H1 (cell line): ENCODE measurements at regions not wholly inside any gene's neighbourhood (a gene's known extent, or its start where the extent isn't known, plus 50 kb on each side); places are given as distances from the start of the nearest gene placed in this dataset.

ENCODE experiments used
- CTCF ChIA-PET: fragments of 300-600 bp; sonication (Branson Sonifier 250); formaldehyde crosslinking; loops from one replicate; lab custom pipeline; 2021; ENCODE audit not compliant: partially characterized antibody; lab: Charles Lee
- POLR2A ChIA-PET: fragments of 300-600 bp; sonication (Branson Sonifier 250); formaldehyde crosslinking; loops from one replicate; lab custom pipeline; 2021; ENCODE audit warnings: inconsistent platforms; ENCODE audit not compliant: partially characterized antibody; lab: Charles Lee
- DNase-seq, 2 experiments: peaks; one replicate each; pipeline versions ENCODE4 v3.0.0 to v3.0.0-alpha.2; 2010 to 2022; ENCODE audit warnings: low spot score in 2 of 2, low read depth in 1 of 2, mixed read lengths in 1 of 2
- FAIRE-seq: peaks from 2 replicates; lab custom pipeline; 2011; peaks lifted over from hg19 to GRCh38; lab: Jason Lieb, UNC
- H2AFZ ChIP-seq: 2 replicates; pipeline ENCODE4 v1.8.1; 2012; ENCODE audit warnings: low read length, inconsistent platforms
- H2AK5ac ChIP-seq: 2 replicates; pipeline ENCODE4 v1.6.1; 2013; ENCODE audit warnings: low read depth, low read length
- H2BK120ac ChIP-seq: replicated peaks from 2 replicates; pipeline ENCODE3; 2013; ENCODE audit warnings: low read depth, low read length, inconsistent platforms
- H2BK12ac ChIP-seq: 2 replicates; pipeline ENCODE4 v1.6.1; 2013; ENCODE audit warnings: low read depth, low read length
- H2BK15ac ChIP-seq: 2 replicates; pipeline ENCODE4 v1.6.1; 2013; ENCODE audit warnings: low read length
- H2BK20ac ChIP-seq: 2 replicates; pipeline ENCODE4 v1.6.1; 2013; ENCODE audit warnings: low read length
- H2BK5ac ChIP-seq: 2 replicates; pipeline ENCODE4 v1.6.1; 2013; ENCODE audit warnings: low read depth, low read length
- H3K14ac ChIP-seq: 2 replicates; pipeline ENCODE4 v1.6.1; 2013; ENCODE audit warnings: inconsistent platforms; ENCODE audit not compliant: insufficient read length
- H3K18ac ChIP-seq: 2 replicates; pipeline ENCODE4 v1.6.1; 2013; ENCODE audit warnings: low read length; ENCODE audit errors: extremely low read depth
- H3K23ac ChIP-seq: 2 replicates; pipeline ENCODE4 v1.6.1; 2013; ENCODE audit warnings: inconsistent platforms; ENCODE audit not compliant: insufficient read length
- H3K23me2 ChIP-seq: 2 replicates; pipeline ENCODE4 v1.6.1; 2013; ENCODE audit warnings: low read depth, low read length
- H3K27ac ChIP-seq: 2 replicates; pipeline ENCODE4 v1.6.1; 2011; ENCODE audit warnings: low read depth, low read length, inconsistent platforms
- H3K27me3 ChIP-seq, 4 experiments: replicated peaks in 1 of 4; 1 replicate in 1 of 4; 2 replicates in 3 of 4; pipeline versions ENCODE4 v1.6.1 to v1.8.1; 2011 to 2013; ENCODE audit warnings: low read length in 3 of 4, mild to moderate bottlenecking in 3 of 4, inconsistent platforms in 2 of 4, mixed read lengths in 2 of 4, moderate library complexity in 1 of 4; ENCODE audit not compliant: control insufficient read depth in 3 of 4, insufficient read depth in 3 of 4; ENCODE audit errors: extremely low read depth in 1 of 4
- H3K36me3 ChIP-seq, 4 experiments: 2 replicates each; pipeline versions ENCODE4 v1.6.1 to v1.8.1; 2011 to 2013; ENCODE audit warnings: mild to moderate bottlenecking in 4 of 4, low read length in 3 of 4, moderate library complexity in 2 of 4, control low read depth in 1 of 4, inconsistent platforms in 1 of 4; ENCODE audit not compliant: insufficient read depth in 4 of 4, control insufficient read depth in 2 of 4
- H3K4ac ChIP-seq: replicated peaks from 2 replicates; pipeline ENCODE3; 2013; ENCODE audit warnings: low read length, low read depth, mixed read lengths, inconsistent platforms; ENCODE audit not compliant: insufficient read length
- H3K4me1 ChIP-seq, 4 experiments: replicated peaks in 1 of 4; 1 replicate in 1 of 4; 2 replicates in 3 of 4; pipeline versions ENCODE4 v1.6.1 to v1.8.1; 2011 to 2013; ENCODE audit warnings: low read length in 3 of 4, inconsistent platforms in 2 of 4, mixed read lengths in 1 of 4; ENCODE audit not compliant: insufficient read depth in 4 of 4, control insufficient read depth in 3 of 4
- H3K4me2 ChIP-seq, 2 experiments: 2 replicates each; pipeline versions ENCODE4 v1.6.1 to v1.8.1; 2011 to 2013; ENCODE audit warnings: low read depth in 2 of 2, low read length in 2 of 2, control low read depth in 1 of 2, inconsistent platforms in 1 of 2, mild to moderate bottlenecking in 1 of 2; ENCODE audit not compliant: insufficient read depth in 1 of 2
- H3K4me3 ChIP-seq, 4 experiments: fragments of 200-600, 300-600 bp in 1 of 4; sonication (generic), shearing (Covaris generic), sonication (Bioruptor Twin) in 1 of 4; 2 replicates each; pipeline versions ENCODE4 v1.5.1 to v1.8.1; 2011 to 2016; ENCODE audit warnings: low read length in 4 of 4, low read depth in 3 of 4, control low read depth in 2 of 4, inconsistent platforms in 2 of 4, mild to moderate bottlenecking in 2 of 4, mixed read lengths in 1 of 4, moderate library complexity in 1 of 4; ENCODE audit not compliant: insufficient read depth in 2 of 4; ENCODE audit errors: extremely low read depth in 1 of 4
- H3K56ac ChIP-seq: replicated peaks from 2 replicates; pipeline ENCODE3; 2013; ENCODE audit warnings: low read depth, mild to moderate bottlenecking, mixed read lengths, low read length, inconsistent platforms; ENCODE audit not compliant: insufficient read length
- H3K79me1 ChIP-seq: 2 replicates; pipeline ENCODE4 v1.6.1; 2013; ENCODE audit warnings: low read depth, low read length, control low read depth
- H3K79me2 ChIP-seq, 2 experiments: 2 replicates each; pipeline versions ENCODE4 v1.6.1 to v1.8.1; 2012 to 2013; ENCODE audit warnings: low read length in 2 of 2, mild to moderate bottlenecking in 2 of 2, inconsistent platforms in 1 of 2; ENCODE audit not compliant: insufficient read depth in 2 of 2, control insufficient read depth in 1 of 2
- H3K9ac ChIP-seq, 4 experiments: replicated peaks in 1 of 4; 1 replicate in 1 of 4; 2 replicates in 3 of 4; pipeline versions ENCODE4 v1.6.1 to v1.8.1; 2011 to 2013; ENCODE audit warnings: low read depth in 3 of 4, low read length in 3 of 4, control low read depth in 2 of 4, mild to moderate bottlenecking in 2 of 4, moderate library complexity in 2 of 4, inconsistent platforms in 1 of 4; ENCODE audit errors: extremely low read depth in 1 of 4
- H3K9me3 ChIP-seq, 2 experiments: 2 replicates each; pipeline versions ENCODE4 v1.6.1 to v1.8.1; 2012 to 2013; ENCODE audit warnings: mild to moderate bottlenecking in 2 of 2, moderate library complexity in 2 of 2, control low read depth in 1 of 2, inconsistent platforms in 1 of 2, low read depth in 1 of 2, low read length in 1 of 2, mixed read lengths in 1 of 2; ENCODE audit not compliant: insufficient read depth in 2 of 2
- H4K20me1 ChIP-seq, 2 experiments: replicated peaks in 1 of 2; 2 replicates each; pipeline versions ENCODE3 to v1.8.1; 2011 to 2013; ENCODE audit warnings: inconsistent platforms in 2 of 2, low read length in 2 of 2, mild to moderate bottlenecking in 1 of 2; ENCODE audit not compliant: insufficient read depth in 2 of 2, control insufficient read depth in 1 of 2
- H4K5ac ChIP-seq: 2 replicates; pipeline ENCODE4 v1.6.1; 2013; ENCODE audit warnings: low read length, low read depth, mixed read lengths, inconsistent platforms; ENCODE audit not compliant: insufficient read length
- H4K8ac ChIP-seq: 2 replicates; pipeline ENCODE4 v1.8.0; 2013; ENCODE audit warnings: mild to moderate bottlenecking, moderate library complexity, low read length, inconsistent platforms; ENCODE audit not compliant: insufficient read depth; ENCODE audit errors: extremely low read depth
- H4K91ac ChIP-seq: replicated peaks from 2 replicates; pipeline ENCODE3; 2013; ENCODE audit warnings: low read length, mixed read lengths, inconsistent platforms; ENCODE audit not compliant: insufficient read length
- BACH1 ChIP-seq: IDR thresholded peaks from 2 replicates; pipeline ENCODE4 v1.6.1; 2012; ENCODE audit warnings: low read length, improper control_type of control experiment
- BCL11A ChIP-seq, 2 experiments: IDR thresholded peaks; one replicate each; pipeline ENCODE4 v1.6.1; 2011; ENCODE audit warnings: low read depth in 2 of 2, low read length in 2 of 2, mild to moderate bottlenecking in 2 of 2
- CHD2 ChIP-seq: IDR thresholded peaks from 2 replicates; pipeline ENCODE4 v1.6.1; 2012; ENCODE audit warnings: low read length, improper control_type of control experiment
- EP300 ChIP-seq, 2 experiments: IDR thresholded peaks; 1 replicate in 1 of 2; 2 replicates in 1 of 2; pipeline ENCODE4 v1.6.1; 2011 to 2012; ENCODE audit warnings: low read depth in 2 of 2, low read length in 2 of 2, mild to moderate bottlenecking in 2 of 2, borderline replicate concordance in 1 of 2, inconsistent platforms in 1 of 2, moderate library complexity in 1 of 2
- HDAC6 ChIP-seq: IDR thresholded peaks from one replicate; pipeline ENCODE4 v1.7.1; 2012; ENCODE audit warnings: low read depth, mild to moderate bottlenecking, inconsistent platforms, low read length, moderate library complexity
- JUN ChIP-seq: IDR thresholded peaks from 2 replicates; pipeline ENCODE4 v1.6.1; 2011; ENCODE audit warnings: low read depth, mild to moderate bottlenecking, improper control_type of control experiment, low read length
- KDM4A ChIP-seq: IDR thresholded peaks from one replicate; pipeline ENCODE4 v1.7.1; 2012; ENCODE audit warnings: low read depth, mild to moderate bottlenecking, moderate library complexity, low read length, inconsistent platforms; ENCODE audit not compliant: severe bottlenecking
- KDM5A ChIP-seq: fragments of 200-600 bp; IDR thresholded peaks from 2 replicates; pipeline ENCODE4 v1.7.1; 2012; ENCODE audit warnings: mild to moderate bottlenecking, low read length, inconsistent platforms, mixed read lengths
- PHF8 ChIP-seq: fragments of 200-600 bp; sonication (generic); conservative IDR thresholded peaks from 2 replicates; pipeline ENCODE4 v1.7.1; 2012; ENCODE audit warnings: low read depth, mild to moderate bottlenecking, inconsistent platforms, low read length, moderate library complexity
- RXRA ChIP-seq: IDR thresholded peaks from 2 replicates; pipeline ENCODE4 v1.6.1; 2011; ENCODE audit warnings: low read depth, mild to moderate bottlenecking, low read length, moderate library complexity; ENCODE audit not compliant: insufficient read depth
- SRF ChIP-seq: IDR thresholded peaks from 2 replicates; pipeline ENCODE4 v1.6.1; 2011; ENCODE audit warnings: mild to moderate bottlenecking, low read depth, low read length, moderate library complexity
- TAF1 ChIP-seq: IDR thresholded peaks from 2 replicates; pipeline ENCODE4 v1.6.1; 2011; ENCODE audit warnings: mild to moderate bottlenecking, low read depth, low read length
- WGBS, 2 experiments: shearing (Covaris generic) in 1 of 2; methylation state at CpG; one replicate each; pipeline versions ENCODE4 v1.1.6 to v1.1.7; 2013 to 2015; ENCODE audit warnings: low lambda C conversion rate in 2 of 2, mixed read lengths in 2 of 2, inconsistent platforms in 1 of 2, low coverage in 1 of 2, missing lambda C conversion rate in 1 of 2; ENCODE audit not compliant: insufficient replicate concordance in 2 of 2, insufficient coverage in 1 of 2, insufficient read length in 1 of 2; ENCODE audit errors: extremely low coverage in 1 of 2, missing lambda C conversion rate in 1 of 2; 5-methylcytosine and 5-hydroxymethylcytosine counted together
- TF ChIP-seq, protein P1 (sequence below): IDR thresholded peaks from 2 replicates; pipeline ENCODE4 v1.6.1; 2012; ENCODE audit warnings: low read length, inconsistent platforms

DNA sequence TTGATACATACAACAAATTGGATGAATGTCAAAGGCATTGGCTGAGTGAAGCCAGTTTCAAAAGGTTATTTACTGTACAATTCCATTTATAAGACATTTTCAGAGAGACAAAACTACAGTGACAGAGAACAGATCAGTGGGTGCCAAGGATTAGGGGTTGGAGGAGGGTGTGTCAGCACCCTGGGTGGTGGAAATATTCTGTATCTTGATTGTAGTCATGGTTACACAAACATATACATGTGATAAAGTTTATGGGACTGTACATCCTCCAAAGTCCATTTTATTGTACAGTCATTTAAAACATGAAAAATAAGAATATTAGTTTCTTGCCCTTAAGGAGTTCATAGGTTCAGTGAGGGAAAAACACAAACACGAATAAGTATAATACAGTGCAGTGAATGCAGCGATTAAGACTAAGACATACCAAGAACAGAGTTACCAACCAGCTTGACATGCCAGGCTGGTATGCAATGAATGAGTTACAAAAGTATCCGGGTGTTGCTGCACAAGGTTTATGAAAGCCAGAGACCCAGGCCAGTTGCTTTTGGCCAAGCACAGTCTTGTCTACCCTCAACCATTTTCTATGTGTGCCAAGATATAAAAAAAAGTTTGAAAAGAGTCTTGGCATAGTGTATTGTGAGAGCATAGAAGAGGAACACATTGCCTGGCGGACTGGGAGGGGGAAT is 123.6 kb downstream of the MSL3 start:
- H3K79me2 ChIP-seq: no peaks in the 10 kb centered on the region
- H3K4me3 ChIP-seq: no peak overlapping the region
- no peak overlapping the region for H3K27ac ChIP-seq
- H4K91ac ChIP-seq: no peak overlapping the region
- TF ChIP-seq, protein P1, sequence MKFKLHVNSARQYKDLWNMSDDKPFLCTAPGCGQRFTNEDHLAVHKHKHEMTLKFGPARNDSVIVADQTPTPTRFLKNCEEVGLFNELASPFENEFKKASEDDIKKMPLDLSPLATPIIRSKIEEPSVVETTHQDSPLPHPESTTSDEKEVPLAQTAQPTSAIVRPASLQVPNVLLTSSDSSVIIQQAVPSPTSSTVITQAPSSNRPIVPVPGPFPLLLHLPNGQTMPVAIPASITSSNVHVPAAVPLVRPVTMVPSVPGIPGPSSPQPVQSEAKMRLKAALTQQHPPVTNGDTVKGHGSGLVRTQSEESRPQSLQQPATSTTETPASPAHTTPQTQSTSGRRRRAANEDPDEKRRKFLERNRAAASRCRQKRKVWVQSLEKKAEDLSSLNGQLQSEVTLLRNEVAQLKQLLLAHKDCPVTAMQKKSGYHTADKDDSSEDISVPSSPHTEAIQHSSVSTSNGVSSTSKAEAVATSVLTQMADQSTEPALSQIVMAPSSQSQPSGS: no peak
- TF ChIP-seq BCL11A (IDR thresholded peaks at IDR 0.05; ENCODE audit: low read depth in 2 of 2, low read length in 2 of 2) (no peak), JUN (no peak), BACH1 (no peak), KDM4A (no peak), SRF (no peak), KDM5A (no peak), CHD2 (no peak), HDAC6 (no peak), EP300 (IDR thresholded peaks at IDR 0.05; ENCODE audit: borderline replicate concordance in 1 of 2, low read depth in 2 of 2, low read length in 2 of 2) (no peak), TAF1 (no peak), PHF8 (no peak), RXRA (no peak)
- H2BK20ac ChIP-seq: no peak overlapping the region
- H3K27me3 ChIP-seq: no peaks in the 10 kb centered on the region
- ChIA-PET POLR2A (no interaction called here), CTCF (no interaction called here)
- no peak overlapping the region for H2BK5ac ChIP-seq
- H3K23me2 ChIP-seq: no peaks in the 10 kb centered on the region
- DNase-seq (no peak), FAIRE-seq (no peak)
- no peak overlapping the region for H3K23ac ChIP-seq
- H3K14ac ChIP-seq: no peak overlapping the region
- H3K56ac ChIP-seq: no peak overlapping the region
- H3K18ac ChIP-seq: no peak overlapping the region
- H3K79me1 ChIP-seq: no peaks in the 10 kb centered on the region
- no peak overlapping the region for H3K4me2 ChIP-seq
- H3K4ac ChIP-seq: no peak overlapping the region
- no peak overlapping the region for H2BK15ac ChIP-seq
- no peaks in the 10 kb centered on the region for H3K36me3 ChIP-seq
- H3K4me1 ChIP-seq: no peaks in the 10 kb centered on the region
- no peak overlapping the region for H2BK120ac ChIP-seq
- WGBS, 2 experiments: 82% methylated on average over 2 of the region's 4 CpGs; no CpG with 5 or more reads in 1 of the 2 experiments
- no peaks in the 10 kb centered on the region for H4K20me1 ChIP-seq
- no peak overlapping the region for H3K9ac ChIP-seq
- no peak overlapping the region for H4K5ac ChIP-seq
- H4K8ac ChIP-seq: no peak overlapping the region
- no peaks in the 10 kb centered on the region for H3K9me3 ChIP-seq
- H2AK5ac ChIP-seq: no peak overlapping the region
- H2BK12ac ChIP-seq: no peak overlapping the region
- no peak overlapping the region for H2AFZ ChIP-seq
